GM10248 (cell line): ENCODE measurements at regions not wholly inside any gene's neighbourhood (a gene's known extent, or its start where the extent isn't known, plus 50 kb on each side); places are given as distances from the start of the nearest gene placed in this dataset.

ENCODE experiments used
- CTCF ChIA-PET: fragments of 300-600 bp; sonication (Branson Sonifier 250); formaldehyde crosslinking; extraction: SDS; loops from one replicate; lab custom pipeline; 2021; ENCODE audit warnings: antibody characterized with exemption; lab: Yijun Ruan, JAX
- POLR2A ChIA-PET: fragments of 350-650 bp; sonication (Branson Sonifier 250); formaldehyde crosslinking; extraction: SDS; loops from one replicate; lab custom pipeline; 2020; ENCODE audit warnings: antibody characterized with exemption; lab: Yijun Ruan, JAX
- DNase-seq: peaks from one replicate; pipeline ENCODE4 v3.0.0; 2012; ENCODE audit errors: extremely low spot score
- CTCF ChIP-seq: IDR thresholded peaks from 2 replicates; pipeline ENCODE4 v1.5.1; 2012; ENCODE audit warnings: mild to moderate bottlenecking, low read depth; ENCODE audit errors: extremely low read depth, missing control alignments, control extremely low read depth

GRCh38 chr1:67584938-67585337 lies 100.1 kb upstream of the GADD45A start:
- ChIA-PET CTCF (interaction anchor here (0.8 to 1.3 kb wide), 3 partner anchors 9 to 23 kb away, joined by 3 read pairs; no protein-coding TSS in a partner anchor), POLR2A (no interaction called here)
- no peak for DNase-seq
- no peak for TF ChIP-seq CTCF

GRCh38 chr1:67586596-67586995 lies 98.4 kb upstream of the GADD45A start:
- no peak for TF ChIP-seq CTCF
- CTCF ChIA-PET, result interaction anchor here (1.3 kb wide), 1 partner anchor 40 kb away, joined by 4 read pairs; no protein-coding TSS in a partner anchor
- POLR2A ChIA-PET, result no interaction called here
- no peak for DNase-seq

GRCh38 chr1:67588178-67588855 lies 96.7 kb upstream of the GADD45A start:
- no peak for TF ChIP-seq CTCF
- POLR2A ChIA-PET, result no interaction called here
- CTCF ChIA-PET, result interaction anchor here (1.4 to 1.8 kb wide), 2 partner anchors 26 to 27 kb away, joined by 3 to 5 read pairs; no protein-coding TSS in a partner anchor
- DNase-seq, result no peak

GRCh38 chr1:67589519-67590233 lies 95.3 kb upstream of the GADD45A start:
- POLR2A ChIA-PET, result no interaction called here
- TF ChIP-seq CTCF, result no peak
- CTCF ChIA-PET, result interaction anchor here (0.6 to 1.8 kb wide), 3 partner anchors 27 to 29 kb away, joined by 3 to 5 read pairs (median 3); no protein-coding TSS in a partner anchor
- no peak for DNase-seq

GRCh38 chr1:67590329-67590728 lies 94.7 kb upstream of the GADD45A start:
- CTCF ChIA-PET, result no interaction called here
- no peak for DNase-seq
- POLR2A ChIA-PET, result no interaction called here
- TF ChIP-seq CTCF, result no peak

GRCh38 chr1:67594764-67595163 lies 90.2 kb upstream of the GADD45A start:
- no peak for TF ChIP-seq CTCF
- CTCF ChIA-PET, result interaction anchor here (3.2 kb wide), 1 partner anchor 15 kb away, joined by 11 read pairs; no protein-coding TSS in a partner anchor
- DNase-seq, result no peak
- POLR2A ChIA-PET, result no interaction called here
